IMR-90 (cell line): ENCODE measurements at regions not wholly inside any gene's neighbourhood (a gene's known extent, or its start where the extent isn't known, plus 50 kb on each side); places are given as distances from the start of the nearest gene placed in this dataset.

ENCODE experiments used
- ATAC-seq: fragments of 200-7000 bp; cut with Tn5 transposase; 2 replicates; pipeline ENCODE4 v1.9.1; 2020; ENCODE audit warnings: low read depth, mild to moderate bottlenecking, moderate library complexity
- BruUV-seq: library from RNA; stranded (reverse); fragments of 400-500 nt; replicated peaks from 2 replicates; lab custom pipeline; 2021; lab: Mats Ljungman, UMichigan
- CTCF ChIA-PET: fragments of 300-600 bp; formaldehyde crosslinking; extraction: SDS; loops from one replicate; lab custom pipeline; 2021; ENCODE audit warnings: antibody characterized with exemption; lab: Yijun Ruan, JAX
- POLR2A ChIA-PET: fragments of 300-600 bp; sonication (Branson Sonifier 250); formaldehyde crosslinking; loops from one replicate; lab custom pipeline; 2022; ENCODE audit warnings: antibody characterized with exemption; ENCODE audit not compliant: unreplicated experiment; lab: Charles Lee
- DNase-seq: peaks from one replicate; pipeline ENCODE4 v3.0.0; 2013
- H2AFZ ChIP-seq: replicated peaks from 2 replicates; pipeline ENCODE3; 2013; ENCODE audit warnings: low read length, mild to moderate bottlenecking; ENCODE audit not compliant: poor library complexity
- H2AK5ac ChIP-seq: 2 replicates; pipeline ENCODE4 v1.6.1; 2013; ENCODE audit warnings: low read depth, low read length, inconsistent platforms
- H2AK9ac ChIP-seq: replicated peaks from 2 replicates; pipeline ENCODE3; 2013; ENCODE audit warnings: mild to moderate bottlenecking, low read depth, low read length, moderate library complexity; ENCODE audit not compliant: poor library complexity
- H2BK120ac ChIP-seq: 2 replicates; pipeline ENCODE4 v1.6.1; 2013; ENCODE audit warnings: low read depth, low read length, inconsistent platforms
- H2BK15ac ChIP-seq: 3 replicates; pipeline ENCODE4 v1.6.1; 2013; ENCODE audit warnings: low read depth, low read length, inconsistent platforms
- H2BK20ac ChIP-seq: 2 replicates; pipeline ENCODE4 v1.6.1; 2013; ENCODE audit warnings: low read depth, mild to moderate bottlenecking, inconsistent platforms, low read length, moderate library complexity
- H2BK5ac ChIP-seq: 2 replicates; pipeline ENCODE4 v1.6.1; 2013; ENCODE audit warnings: mild to moderate bottlenecking, low read depth, low read length, inconsistent platforms; ENCODE audit not compliant: poor library complexity, severe bottlenecking
- H3K14ac ChIP-seq: replicated peaks from 2 replicates; pipeline ENCODE4 v1.6.1; 2013; ENCODE audit warnings: low read depth, low read length, inconsistent platforms
- H3K18ac ChIP-seq: 2 replicates; pipeline ENCODE4 v1.6.1; 2013; ENCODE audit warnings: low read depth, low read length, control low read depth
- H3K23ac ChIP-seq: 2 replicates; pipeline ENCODE4 v1.6.1; 2013; ENCODE audit warnings: low read depth, low read length, inconsistent platforms
- H3K27ac ChIP-seq: 2 replicates; pipeline ENCODE4 v1.5.1; 2013; ENCODE audit warnings: mild to moderate bottlenecking, control low read depth, low read length; ENCODE audit not compliant: insufficient read depth
- H3K27me3 ChIP-seq: 2 replicates; pipeline ENCODE4 v1.6.1; 2013; ENCODE audit warnings: low read length; ENCODE audit not compliant: control insufficient read depth, insufficient read depth
- H3K36me3 ChIP-seq: 2 replicates; pipeline ENCODE4 v1.6.1; 2013; ENCODE audit warnings: low read length, mixed read lengths; ENCODE audit not compliant: control insufficient read depth, insufficient read depth
- H3K4ac ChIP-seq: 2 replicates; pipeline ENCODE4 v1.6.1; 2013; ENCODE audit warnings: low read depth, low read length, inconsistent platforms
- H3K4me1 ChIP-seq: 2 replicates; pipeline ENCODE4 v1.6.1; 2013; ENCODE audit warnings: low read length, mixed read lengths; ENCODE audit not compliant: control insufficient read depth, insufficient read depth
- H3K4me2 ChIP-seq: 2 replicates; pipeline ENCODE4 v1.6.1; 2013; ENCODE audit warnings: low read depth, mild to moderate bottlenecking, control low read depth, low read length, moderate library complexity
- H3K4me3 ChIP-seq: 2 replicates; pipeline ENCODE4 v1.5.1; 2013; ENCODE audit warnings: low read depth, mild to moderate bottlenecking, control low read depth, low read length, moderate library complexity; ENCODE audit not compliant: insufficient read depth
- H3K56ac ChIP-seq: 2 replicates; pipeline ENCODE4 v1.6.1; 2013; ENCODE audit warnings: low read length, inconsistent platforms; ENCODE audit not compliant: insufficient read depth; ENCODE audit errors: extremely low read depth
- H3K79me1 ChIP-seq, 2 experiments: 2 replicates each; pipeline ENCODE4 v1.6.1; 2013; ENCODE audit warnings: low read length in 2 of 2, inconsistent platforms in 1 of 2, low read depth in 1 of 2
- H3K9ac ChIP-seq: 2 replicates; pipeline ENCODE4 v1.6.1; 2013; ENCODE audit warnings: low read depth, low read length, control low read depth
- H3K9me1 ChIP-seq: 2 replicates; pipeline ENCODE4 v1.6.1; 2013; ENCODE audit warnings: low read length, inconsistent platforms; ENCODE audit not compliant: insufficient read depth
- H3K9me3 ChIP-seq: 2 replicates; pipeline ENCODE4 v1.6.1; 2013; ENCODE audit warnings: low read length; ENCODE audit not compliant: control insufficient read depth, insufficient read depth
- H4K20me1 ChIP-seq: 2 replicates; pipeline ENCODE4 v1.6.1; 2013; ENCODE audit warnings: low read length, inconsistent platforms; ENCODE audit not compliant: insufficient read depth
- H4K5ac ChIP-seq: 2 replicates; pipeline ENCODE4 v1.6.1; 2013; ENCODE audit warnings: mild to moderate bottlenecking, low read depth, low read length, control low read depth
- H4K8ac ChIP-seq, 2 experiments: 2 replicates each; pipeline ENCODE4 v1.6.1; 2013; ENCODE audit warnings: low read depth in 2 of 2, low read length in 2 of 2, control low read depth in 1 of 2, inconsistent platforms in 1 of 2
- H4K91ac ChIP-seq: 2 replicates; pipeline ENCODE4 v1.6.1; 2013; ENCODE audit warnings: low read depth, low read length, inconsistent platforms; ENCODE audit not compliant: insufficient read depth
- CEBPB ChIP-seq: IDR thresholded peaks from 2 replicates; pipeline ENCODE4 v1.6.1; 2012; ENCODE audit warnings: low read depth, low read length, improper control_type of control experiment
- CHD1 ChIP-seq: IDR thresholded peaks from 2 replicates; pipeline ENCODE4 v1.6.1; 2012; ENCODE audit warnings: low read depth, low read length, improper control_type of control experiment
- ELK1 ChIP-seq: fragments of 150-350 bp; IDR thresholded peaks from 2 replicates; pipeline ENCODE4 v1.6.1; 2016; ENCODE audit warnings: low read depth, mild to moderate bottlenecking, low read length, moderate library complexity, borderline replicate concordance
- FOS ChIP-seq: fragments of 150-350 bp; IDR thresholded peaks from 2 replicates; pipeline ENCODE4 v1.6.1; 2016; ENCODE audit warnings: low read depth, low read length
- MAZ ChIP-seq: IDR thresholded peaks from 2 replicates; pipeline ENCODE4 v1.6.1; 2012; ENCODE audit warnings: low read depth, mild to moderate bottlenecking, low read length, improper control_type of control experiment, moderate library complexity, borderline replicate concordance
- MXI1 ChIP-seq: IDR thresholded peaks from 2 replicates; pipeline ENCODE4 v1.6.1; 2012; ENCODE audit warnings: low read depth, mild to moderate bottlenecking, low read length, moderate library complexity, borderline replicate concordance
- NFE2L2 ChIP-seq: fragments of 150-350 bp; IDR thresholded peaks from 2 replicates; pipeline ENCODE4 v1.6.1; 2016; ENCODE audit warnings: low read depth, mild to moderate bottlenecking, low read length
- POLR2A ChIP-seq: IDR thresholded peaks from 2 replicates; pipeline ENCODE4 v1.6.1; 2012; ENCODE audit warnings: mild to moderate bottlenecking, low read depth, low read length
- RAD21 ChIP-seq: IDR thresholded peaks from 2 replicates; pipeline ENCODE4 v1.6.1; 2012; ENCODE audit warnings: low read length, improper control_type of control experiment
- RCOR1 ChIP-seq: IDR thresholded peaks from 2 replicates; pipeline ENCODE4 v1.6.1; 2012; ENCODE audit warnings: mild to moderate bottlenecking, low read length, improper control_type of control experiment; ENCODE audit not compliant: insufficient replicate concordance
- RFX5 ChIP-seq: IDR thresholded peaks from 2 replicates; pipeline ENCODE4 v1.8.0; 2012; ENCODE audit warnings: low read depth, mild to moderate bottlenecking, low read length, moderate library complexity
- SMC3 ChIP-seq: fragments of 150-350 bp; IDR thresholded peaks from 2 replicates; pipeline ENCODE4 v1.6.1; 2016; ENCODE audit warnings: low read depth, mild to moderate bottlenecking, antibody characterized with exemption, low read length, moderate library complexity
- USF2 ChIP-seq: fragments of 150-350 bp; IDR thresholded peaks from 2 replicates; pipeline ENCODE4 v1.6.1; 2017; ENCODE audit warnings: mild to moderate bottlenecking, antibody characterized with exemption, low read length, low read depth
- WGBS, 2 experiments: methylation state at CpG; one replicate each; pipeline versions ENCODE4 v1.1.5 to v1.1.7; 2013; ENCODE audit warnings: missing lambda C conversion rate in 2 of 2; ENCODE audit not compliant: insufficient read length in 1 of 2; ENCODE audit errors: extremely low coverage in 2 of 2; 5-methylcytosine and 5-hydroxymethylcytosine counted together
- dilution Hi-C: fragments of 300-500 bp; cut with HindIII; formaldehyde crosslinking; loops from one replicate; pipeline ENCODE4 v1.14.3; 2018; ENCODE audit warnings: low sequenced_read_pairs; ENCODE audit not compliant: unreplicated experiment
- in situ Hi-C: fragments of 300-500 bp; cut with MboI; formaldehyde crosslinking; loops from 3 replicates; pipeline ENCODE4 v1.14.3; 2019; ENCODE audit warnings: low sequenced_read_pairs, inconsistent platforms, mixed read lengths
- intact Hi-C: fragments of 100-400 bp; cut with micrococcal nuclease; formaldehyde crosslinking; loops from 2 replicates; pipeline ENCODE4 v1.10.0; 2022

GRCh38 chr17:73787076-73788059, 143.1 kb upstream of the SDK2 start (continued):
- no peak for TF ChIP-seq ELK1

- Histone ChIP-seq H3K27ac (no peak overlapping the region), H3K4me3 (no peak overlapping the region), H4K5ac (no peak overlapping the region), H4K91ac (no peak overlapping the region), H3K23ac (no peak overlapping the region), H3K18ac (no peak overlapping the region), H3K79me1 (no peaks in the 10 kb centered on the region), H4K20me1 (no peaks in the 10 kb centered on the region), H2AK5ac (no peak overlapping the region), H3K27me3 (no peaks in the 10 kb centered on the region), H3K14ac (no peak overlapping the region), H3K9me3 (peaks cover 14% of the 10 kb centered on the region), H3K9me1 (no peaks in the 10 kb centered on the region), H4K8ac (no peak overlapping the region), H3K9ac (no peak overlapping the region), H3K4me1 (no peaks in the 10 kb centered on the region), H3K36me3 (no peaks in the 10 kb centered on the region), H2AK9ac (no peak overlapping the region), H3K4me2 (no peak overlapping the region), H2AFZ (no peak overlapping the region), H2BK120ac (no peak overlapping the region), H2BK15ac (no peak overlapping the region), H2BK20ac (no peak overlapping the region), H3K4ac (no peak overlapping the region), H3K56ac (no peak overlapping the region), H2BK5ac (no peak overlapping the region)
- intact Hi-C loops (no loop called here), in situ Hi-C loops (no loop called here), dilution Hi-C loops (no loop called here)
- ChIA-PET CTCF (no interaction called here), POLR2A (no interaction called here)
- DNase-seq (no peak), ATAC-seq (no peak)
- 33% methylated on average over 1 of the region's 4 CpGs; no CpG with 5 or more reads in 1 of the 2 experiments for WGBS, 2 experiments
- no TSS peak for BruUV-seq
- TF ChIP-seq NFE2L2 (no peak), RFX5 (no peak), RAD21 (no peak), POLR2A (no peak), MAZ (no peak), SMC3 (no peak), RCOR1 (no peak), ELK1 (no peak), CEBPB (no peak), MXI1 (no peak), USF2 (no peak), CHD1 (no peak), FOS (no peak)
Observed at GRCh38 chr17:73788111-73788510, 143.9 kb upstream of the SDK2 start.
